ENCODE measurements at regions not wholly inside any gene's neighbourhood (a gene's known extent, or its start where the extent isn't known, plus 50 kb on each side); places are given as distances from the start of the nearest gene placed in this dataset.

GRCh38 chr14:65879248-65880009, 466.9 kb downstream of the FUT8 start:
- no peak for TF ChIP-seq CTCF (IDR thresholded peaks at IDR 0.05; ENCODE audit: insufficient read depth, low read length, poor library complexity, severe bottlenecking)
- no peak for TF ChIP-seq EZH2phosphoT487 (conservative IDR thresholded peaks at IDR 0.05; ENCODE audit: low read length)

Data from SU-DHL-6 (cell line).